GM10248 (cell line): ENCODE measurements at regions not wholly inside any gene's neighbourhood (a gene's known extent, or its start where the extent isn't known, plus 50 kb on each side); places are given as distances from the start of the nearest gene placed in this dataset.
"Not testable (repeated sequence)": the region's sequence is repeated elsewhere in the genome, so short reads cannot be mapped to it uniquely, and the experiment has no call there.

ENCODE experiments used
- CTCF ChIA-PET: fragments of 300-600 bp; sonication (Branson Sonifier 250); formaldehyde crosslinking; extraction: SDS; loops from one replicate; lab custom pipeline; 2021; ENCODE audit warnings: antibody characterized with exemption; lab: Yijun Ruan, JAX
- POLR2A ChIA-PET: fragments of 350-650 bp; sonication (Branson Sonifier 250); formaldehyde crosslinking; extraction: SDS; loops from one replicate; lab custom pipeline; 2020; ENCODE audit warnings: antibody characterized with exemption; lab: Yijun Ruan, JAX
- DNase-seq: peaks from one replicate; pipeline ENCODE4 v3.0.0; 2012; ENCODE audit errors: extremely low spot score
- CTCF ChIP-seq: IDR thresholded peaks from 2 replicates; pipeline ENCODE4 v1.5.1; 2012; ENCODE audit warnings: mild to moderate bottlenecking, low read depth; ENCODE audit errors: extremely low read depth, missing control alignments, control extremely low read depth

- DNase-seq, result no peak
- POLR2A ChIA-PET, result no interaction called here
- CTCF ChIA-PET, result no interaction called here
- TF ChIP-seq CTCF, result no peak
These were observed 194.8 kb upstream of the TRPC7 start for GRCh38 chr5:136560126-136560525.

- no peak for TF ChIP-seq CTCF
- no peak for DNase-seq
- ChIA-PET CTCF (no interaction called here), POLR2A (no interaction called here)
These were observed 194.3 kb upstream of the TRPC7 start for GRCh38 chr5:136559651-136560050.

GRCh38 chr5:136547096-136547495, 181.8 kb upstream of the TRPC7 start:
- CTCF ChIA-PET, POLR2A ChIA-PET, DNase-seq: not testable (repeated sequence)

GRCh38 chr5:136546441-136546840, 181.1 kb upstream of the TRPC7 start:
- CTCF ChIA-PET, DNase-seq, POLR2A ChIA-PET: not testable (repeated sequence)

GRCh38 chr5:136545031-136545430, 179.7 kb upstream of the TRPC7 start:
- POLR2A ChIA-PET, DNase-seq, CTCF ChIA-PET: not testable (repeated sequence)

GRCh38 chr5:136538534-136538933, 173.2 kb upstream of the TRPC7 start:
- no peak for TF ChIP-seq CTCF
- CTCF ChIA-PET, result no interaction called here
- DNase-seq, result no peak
- POLR2A ChIA-PET, result no interaction called here

- no peak for DNase-seq
- no peak for TF ChIP-seq CTCF
- ChIA-PET POLR2A (no interaction called here), CTCF (no interaction called here)
These were observed 163.7 kb upstream of the TRPC7 start for GRCh38 chr5:136529081-136529480.

- DNase-seq, result no peak
- no peak for TF ChIP-seq CTCF
- POLR2A ChIA-PET, result no interaction called here
- CTCF ChIA-PET, result no interaction called here
These were observed 163.2 kb upstream of the TRPC7 start for GRCh38 chr5:136528481-136529030.

- POLR2A ChIA-PET, result no interaction called here
- DNase-seq, result no peak
- CTCF ChIA-PET, result interaction anchor here (0.9 to 1.0 kb wide), 2 partner anchors 25 to 138 kb away, joined by 3 read pairs; no protein-coding TSS in a partner anchor
- no peak for TF ChIP-seq CTCF
These were observed 162.0 kb upstream of the TRPC7 start for GRCh38 chr5:136527311-136527710.
